NCI-H146 treated with DMSO at 0.1 percent for 48 hours (cell line): ENCODE measurements at regions not wholly inside any gene's neighbourhood (a gene's known extent, or its start where the extent isn't known, plus 50 kb on each side); places are given as distances from the start of the nearest gene placed in this dataset.

ENCODE experiments used
- DNase-seq: peaks from one replicate; lab custom pipeline; 2025; ENCODE audit not compliant: unreplicated experiment; lab: John Stamatoyannopoulos, UW

DNA sequence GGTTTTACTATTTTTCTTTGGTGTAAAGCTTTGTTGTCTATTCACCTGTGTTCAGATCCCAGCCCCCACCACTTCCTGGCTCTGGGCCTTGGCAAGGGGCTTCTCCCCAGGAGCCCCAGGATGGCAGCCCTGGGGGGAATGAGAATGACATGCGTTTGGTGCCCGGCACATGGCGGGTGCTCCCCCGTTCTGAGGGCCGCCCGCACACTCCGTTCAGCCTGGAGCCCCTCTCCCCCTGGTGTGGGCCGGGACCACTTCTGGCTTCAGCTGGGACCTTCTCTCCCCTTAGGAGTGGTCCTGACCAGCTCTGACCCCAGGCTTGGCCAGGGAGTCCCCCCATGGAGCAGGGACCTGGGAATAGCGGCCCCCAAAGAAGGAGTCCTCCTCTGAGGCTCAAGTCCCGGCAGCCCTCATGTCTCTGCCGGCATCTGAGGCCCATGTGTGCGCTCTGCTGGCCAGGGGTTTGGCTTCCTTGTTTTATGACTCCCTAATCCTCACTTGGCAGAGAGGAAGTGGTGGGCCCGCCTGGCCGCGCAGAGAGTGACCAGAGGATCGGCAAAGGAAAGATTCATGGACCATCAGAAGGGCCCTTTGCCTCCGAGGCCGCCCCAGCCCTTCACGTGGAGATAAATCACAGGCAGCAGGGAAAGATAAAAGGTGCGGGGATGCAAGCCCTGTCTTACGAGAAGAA lies 57.0 kb upstream of the LMX1B start:
- no peak for DNase-seq

GRCh38 chr9:126558051-126558665 lies 55.6 kb upstream of the LMX1B start:
- DNase-seq = peak; percentile 8

GRCh38 chr9:126559296-126559695 lies 54.4 kb upstream of the LMX1B start:
- DNase-seq = no peak

DNA sequence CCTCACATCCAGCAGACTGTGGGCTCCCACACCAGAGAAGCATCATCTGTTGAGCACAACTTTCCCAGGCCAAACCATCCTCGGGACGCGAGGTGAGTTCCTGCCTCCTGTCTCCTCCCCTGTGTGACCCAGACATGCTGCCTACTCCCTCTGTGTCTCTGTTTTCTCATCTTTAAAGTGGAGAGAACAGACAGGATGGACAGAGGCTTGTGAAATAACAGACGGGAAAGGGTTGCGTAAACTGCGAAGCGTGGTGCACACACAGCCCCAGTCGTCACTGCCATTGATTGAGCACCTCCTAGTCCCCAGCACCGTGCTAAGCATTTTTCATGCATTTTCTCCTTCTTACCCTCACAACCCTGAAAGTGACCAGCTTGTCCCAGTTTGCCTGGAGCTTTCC lies 52.1 kb upstream of the LMX1B start:
- no peak for DNase-seq

DNA sequence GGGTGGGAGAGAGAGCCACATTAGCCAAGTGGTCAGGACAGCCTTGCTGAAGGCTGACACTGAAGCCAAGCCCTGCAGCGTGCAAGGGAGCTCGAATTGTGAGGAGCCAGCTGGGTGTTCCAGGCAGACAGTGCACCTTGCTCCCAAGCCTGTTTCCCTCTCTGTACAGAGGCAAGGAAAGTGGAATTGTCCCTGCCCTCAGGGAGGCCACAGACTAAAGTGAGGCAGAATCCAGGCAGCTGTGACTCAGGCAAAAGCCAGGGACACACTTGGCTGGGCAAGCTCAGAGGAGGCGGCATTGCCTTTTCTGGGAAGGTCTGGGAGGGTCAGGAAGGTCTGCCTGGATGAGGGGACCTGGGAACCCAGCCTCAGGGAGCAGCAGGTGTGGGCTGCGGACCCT lies 50.2 kb upstream of the LMX1B start:
- no peak for DNase-seq
